NCI-H524 treated with DMSO at 0.1 percent for 48 hours (cell line): ENCODE measurements at regions not wholly inside any gene's neighbourhood (a gene's known extent, or its start where the extent isn't known, plus 50 kb on each side); places are given as distances from the start of the nearest gene placed in this dataset.

Source experiments
- DNase-seq: peaks from one replicate; lab custom pipeline; 2025; lab: John Stamatoyannopoulos, UW

DNA sequence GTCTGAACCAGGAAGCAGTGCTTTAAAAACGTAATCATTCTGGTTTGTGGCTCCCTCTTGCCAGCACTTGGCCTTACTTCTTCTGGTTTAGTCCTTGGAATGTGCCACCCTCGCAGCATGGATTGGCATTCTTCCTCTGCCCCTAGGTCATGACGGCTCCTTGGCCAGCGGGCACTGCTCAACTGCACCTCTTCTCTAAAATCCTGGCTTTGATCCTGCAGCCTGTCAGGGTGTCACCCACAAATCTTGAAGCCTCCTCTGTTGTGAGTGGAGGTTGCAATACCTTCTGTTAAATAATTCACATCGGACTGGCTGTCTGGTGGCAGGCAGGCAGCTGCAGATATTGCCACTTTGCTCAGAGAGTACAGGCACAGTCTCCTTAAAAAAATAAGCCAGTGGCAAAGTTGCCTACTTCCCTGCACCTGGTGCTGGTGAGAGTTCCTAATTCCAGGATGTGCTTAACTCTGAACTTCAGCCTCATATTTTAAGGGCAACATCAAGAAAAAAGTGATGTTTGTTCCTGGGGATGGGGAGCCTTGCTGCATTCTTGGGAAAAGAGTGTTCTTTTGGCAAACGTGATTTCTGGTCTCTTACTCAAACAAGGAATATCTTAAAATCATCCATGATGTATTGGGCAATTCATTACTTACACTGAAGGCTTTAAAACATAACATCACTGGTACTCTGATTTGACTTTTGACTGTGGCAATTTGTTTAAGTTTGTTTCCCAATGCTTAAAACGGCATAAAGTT lies 179.8 kb downstream of the FOXA2 start:
- no peak for DNase-seq

DNA sequence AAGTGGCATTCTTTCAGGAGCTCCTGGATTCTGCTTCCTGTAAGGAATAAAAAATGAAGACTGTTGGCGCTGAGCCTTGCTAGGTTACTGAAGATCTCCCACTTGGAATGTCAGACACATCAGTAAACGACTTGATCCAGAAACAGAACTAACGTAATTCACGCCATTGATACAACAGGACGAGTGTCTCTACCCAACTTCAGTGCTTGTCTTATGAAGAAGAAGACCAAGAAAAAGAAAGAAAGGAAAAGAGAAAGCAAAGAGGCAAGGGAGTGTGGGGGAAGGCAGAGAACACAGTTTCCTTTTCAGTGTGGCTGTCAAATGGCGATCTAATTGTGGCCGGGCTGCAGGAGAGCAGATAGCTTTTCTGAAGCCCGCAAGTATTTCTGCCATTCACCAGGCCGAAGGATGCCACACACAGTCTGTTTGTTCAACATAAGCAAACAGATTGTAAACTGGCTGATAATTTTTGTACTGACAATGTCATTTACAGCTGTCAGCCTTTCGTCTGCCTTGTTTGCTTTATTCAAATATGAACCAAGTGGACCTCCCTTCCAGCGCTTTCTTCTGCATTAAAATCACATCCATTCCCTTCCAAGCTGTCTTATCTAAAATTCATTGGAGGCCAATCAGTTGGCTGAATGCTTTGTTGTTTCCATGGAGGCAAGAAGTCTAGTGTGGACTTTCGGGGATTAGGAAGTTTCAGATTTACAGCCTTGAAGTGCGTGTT lies 180.6 kb downstream of the FOXA2 start:
- DNase-seq: no peak

DNA sequence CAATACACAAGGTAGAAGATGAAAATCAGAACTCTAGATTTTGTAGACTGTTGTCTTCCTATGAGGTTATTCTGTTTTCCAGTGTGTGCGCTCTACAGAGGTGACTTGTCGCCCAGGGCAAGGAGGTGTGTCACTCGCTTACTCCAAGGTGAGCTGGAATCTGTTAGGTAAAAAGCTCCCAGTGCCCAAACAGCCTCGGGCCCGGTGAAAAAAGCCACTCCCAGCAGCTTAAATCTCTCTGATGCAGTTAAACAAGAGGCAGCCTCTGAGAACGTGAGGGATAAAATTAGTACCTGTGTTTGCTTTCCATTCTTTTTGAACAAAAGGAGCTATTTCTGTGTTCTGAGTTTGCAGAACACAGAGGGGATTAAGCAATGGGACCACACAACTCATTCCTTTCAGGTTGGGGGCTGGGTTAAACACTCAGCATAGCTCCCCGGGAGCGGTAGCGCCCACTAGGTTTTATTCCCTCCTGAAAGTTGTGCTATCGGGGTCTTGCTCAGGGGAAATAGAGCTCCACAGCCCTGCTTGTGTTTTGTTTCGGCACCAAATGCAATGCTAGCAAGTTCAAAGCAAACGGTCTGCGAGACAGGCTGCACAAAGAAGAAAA lies 181.2 kb downstream of the FOXA2 start:
- no peak for DNase-seq

DNA sequence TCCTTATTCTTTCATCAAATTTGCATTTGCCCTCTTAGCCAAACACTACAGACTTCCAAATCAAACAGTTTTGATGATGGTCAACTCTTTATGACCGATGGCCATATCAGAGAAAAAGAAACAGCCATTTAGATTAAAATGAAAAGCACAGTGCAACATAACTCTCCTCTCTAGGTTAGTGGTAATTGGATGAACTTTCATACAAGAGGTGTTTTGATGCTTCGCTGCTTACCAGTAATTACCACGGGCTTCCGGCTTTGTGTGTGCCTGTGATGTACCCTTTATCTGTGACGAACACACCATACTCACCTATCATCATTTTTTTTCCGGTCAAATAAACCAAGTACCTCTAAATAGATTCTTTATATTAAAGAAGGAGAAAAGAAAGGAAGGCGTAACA lies 181.8 kb downstream of the FOXA2 start:
- no peak for DNase-seq

DNA sequence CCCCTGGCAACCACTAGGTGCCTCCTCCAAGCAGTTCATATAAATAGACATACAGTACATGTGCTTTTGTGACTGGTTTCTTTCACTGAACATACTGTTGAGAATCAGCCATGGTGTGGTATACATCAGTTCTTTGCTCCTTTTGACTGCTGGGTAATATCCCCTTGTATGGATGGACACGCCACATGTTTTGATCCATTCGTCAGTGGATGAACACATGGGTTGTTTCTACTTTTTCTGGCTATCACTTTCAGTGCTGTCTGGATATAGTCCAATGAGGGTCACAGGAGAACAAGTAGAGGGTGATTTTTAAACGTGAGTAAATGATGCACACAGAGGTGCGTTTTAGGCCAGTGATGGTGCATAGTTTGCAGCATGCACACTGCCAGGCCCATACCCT lies 183.9 kb downstream of the FOXA2 start:
- no peak for DNase-seq

DNA sequence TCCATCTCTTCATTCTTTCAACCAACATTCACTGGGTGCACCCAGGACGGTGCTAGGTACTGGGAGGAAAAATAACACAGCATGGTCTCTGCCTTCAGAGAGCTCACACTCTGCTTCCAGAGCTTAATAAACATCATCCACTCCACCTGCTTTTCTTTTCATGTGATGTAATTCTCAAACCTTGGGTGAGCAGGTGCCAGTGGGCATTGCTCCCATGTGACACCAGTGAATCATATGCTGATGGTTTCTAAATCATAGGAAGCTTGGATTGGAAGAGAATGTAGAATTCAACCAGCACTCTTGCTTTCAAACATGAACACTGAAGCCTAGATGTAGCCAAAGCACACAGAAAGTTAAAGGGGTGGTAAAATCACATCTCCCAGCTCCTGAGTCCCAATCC lies 189.8 kb downstream of the FOXA2 start:
- DNase-seq: no peak

DNA sequence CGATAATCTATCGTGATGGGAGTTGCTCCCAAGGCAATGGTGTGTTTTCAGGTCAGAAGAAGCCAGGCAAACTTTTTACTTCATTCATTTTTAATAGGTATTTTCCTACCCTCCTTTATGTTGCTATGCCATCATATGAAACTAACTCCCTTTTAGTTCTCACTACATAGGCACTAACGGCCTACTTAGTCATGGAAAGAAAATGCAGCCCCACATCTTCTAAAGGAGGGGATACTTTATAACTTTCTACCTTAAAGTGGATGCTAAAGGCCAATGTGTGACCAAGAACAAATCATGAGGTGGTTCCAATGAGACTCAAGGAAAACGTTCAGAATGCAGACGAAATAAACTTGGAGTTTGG lies 193.8 kb downstream of the FOXA2 start:
- no peak for DNase-seq

DNA sequence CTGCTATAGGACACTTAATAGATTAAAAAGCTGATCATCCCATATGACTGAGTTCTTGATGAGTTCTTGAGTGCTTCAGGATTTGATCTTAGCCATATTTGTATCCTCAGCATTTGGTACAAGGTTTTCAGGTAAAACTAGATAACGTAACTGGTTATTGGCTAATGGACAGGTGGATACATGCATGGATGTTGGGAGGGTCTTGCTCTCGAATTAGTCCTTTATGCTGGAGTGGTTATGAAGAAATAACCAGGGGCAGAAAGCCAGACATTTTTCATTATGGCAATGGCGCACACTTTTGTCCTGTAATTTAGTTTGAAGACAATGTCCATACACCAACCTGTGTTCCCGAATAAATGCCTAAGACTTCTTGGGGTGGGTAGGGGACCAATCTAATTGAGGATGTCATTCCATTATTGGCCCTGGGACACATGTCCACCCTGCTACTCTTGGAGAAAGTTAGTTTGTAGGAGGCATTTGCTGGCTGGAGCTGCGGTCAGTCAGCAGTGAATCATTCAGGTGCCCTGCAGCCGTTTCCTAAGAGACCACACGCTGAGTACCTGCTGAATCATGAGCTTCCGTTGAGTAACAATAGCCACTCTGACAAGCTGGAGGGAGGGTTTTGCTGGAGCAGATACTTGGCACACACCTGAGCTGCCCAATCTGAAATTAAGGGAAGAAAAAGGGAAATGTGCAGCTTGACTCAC lies 194.4 kb downstream of the FOXA2 start:
- DNase-seq: no peak

DNA sequence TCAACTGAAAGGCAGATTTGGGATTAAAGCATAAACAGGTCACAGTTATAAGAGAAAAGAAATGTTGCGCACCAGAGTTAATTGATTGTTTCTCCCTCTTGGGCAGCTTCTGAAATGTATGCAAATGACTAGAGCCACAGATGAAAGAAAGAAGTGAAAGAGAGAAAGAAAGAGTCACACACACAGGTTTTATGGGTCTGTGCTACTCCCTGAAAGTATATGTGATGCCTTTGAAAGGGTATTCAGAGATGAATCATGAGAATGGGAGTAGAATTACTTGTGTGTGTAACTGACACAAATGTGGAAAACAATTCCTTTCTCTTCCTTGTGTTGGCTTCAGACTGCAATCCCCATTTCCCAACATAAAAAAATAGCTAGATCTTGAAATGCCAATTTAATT lies 196.9 kb downstream of the FOXA2 start:
- DNase-seq: no peak

DNA sequence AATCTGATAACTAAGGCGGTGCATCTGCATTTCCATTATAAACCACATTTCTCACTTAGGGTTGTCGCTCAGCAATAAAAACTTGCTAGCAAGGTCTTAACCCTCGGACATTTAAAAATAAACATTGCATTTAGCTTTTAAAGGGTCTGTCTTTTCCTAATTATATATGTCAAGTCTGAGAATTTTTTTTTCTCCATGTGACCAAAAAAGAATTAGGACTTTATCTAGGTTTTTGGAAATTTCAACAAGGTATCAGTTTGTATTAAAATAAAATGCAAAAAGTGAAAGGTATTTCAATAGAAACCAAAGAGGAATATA lies 198.1 kb downstream of the FOXA2 start:
- DNase-seq: no peak

DNA sequence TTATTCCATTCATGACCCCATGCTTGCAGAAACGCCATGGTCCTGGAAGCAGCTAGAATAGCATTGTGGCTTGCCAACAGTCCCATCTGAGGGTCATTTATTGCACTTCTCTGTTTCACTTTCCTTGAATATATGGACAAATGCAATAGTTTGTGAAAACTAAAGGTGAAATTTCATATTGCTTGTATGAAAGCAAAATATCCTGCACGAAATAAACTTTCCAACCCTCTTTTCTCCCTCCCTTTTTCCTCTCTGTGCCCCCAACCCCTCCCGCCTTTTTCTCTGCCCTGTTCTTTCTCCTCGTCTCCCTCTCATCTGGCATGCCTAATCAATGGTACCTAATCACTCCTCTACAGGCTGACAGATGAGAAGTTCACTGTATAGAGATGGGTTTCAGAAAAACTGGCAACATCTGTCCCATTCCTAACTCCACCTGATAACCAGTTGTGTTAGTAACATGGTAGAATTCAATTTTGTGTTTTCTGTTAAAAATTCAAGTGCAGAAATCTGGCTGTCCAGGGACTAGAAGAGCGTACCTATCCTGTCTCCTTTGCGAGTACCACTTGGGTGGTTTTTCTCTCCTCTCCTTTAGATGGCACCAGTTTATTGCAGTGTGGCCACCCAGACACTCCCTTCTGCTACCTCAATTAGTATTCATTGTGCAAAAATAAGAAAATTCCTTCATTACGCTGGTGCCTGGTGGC lies 198.6 kb downstream of the FOXA2 start:
- DNase-seq: no peak

DNA sequence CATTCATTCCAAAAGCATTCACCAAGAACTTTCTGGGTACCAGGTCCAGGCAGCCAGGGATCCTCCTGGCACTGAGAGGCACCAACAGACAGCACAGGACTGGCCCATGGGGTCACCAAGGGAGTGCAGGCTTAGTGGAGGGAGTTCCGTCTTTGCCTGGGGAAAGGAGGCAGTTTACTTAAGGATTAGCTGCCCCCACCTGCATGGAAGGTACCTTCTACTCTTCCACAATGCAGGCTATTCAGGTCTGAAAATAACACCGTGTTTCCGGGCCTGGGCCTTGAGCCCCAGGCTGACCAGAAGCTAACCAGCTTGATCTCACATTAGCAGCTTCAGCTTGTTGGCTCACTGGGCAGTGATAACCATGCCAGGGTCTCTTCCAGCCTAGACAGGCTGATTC lies 199.4 kb downstream of the FOXA2 start:
- no peak for DNase-seq

DNA sequence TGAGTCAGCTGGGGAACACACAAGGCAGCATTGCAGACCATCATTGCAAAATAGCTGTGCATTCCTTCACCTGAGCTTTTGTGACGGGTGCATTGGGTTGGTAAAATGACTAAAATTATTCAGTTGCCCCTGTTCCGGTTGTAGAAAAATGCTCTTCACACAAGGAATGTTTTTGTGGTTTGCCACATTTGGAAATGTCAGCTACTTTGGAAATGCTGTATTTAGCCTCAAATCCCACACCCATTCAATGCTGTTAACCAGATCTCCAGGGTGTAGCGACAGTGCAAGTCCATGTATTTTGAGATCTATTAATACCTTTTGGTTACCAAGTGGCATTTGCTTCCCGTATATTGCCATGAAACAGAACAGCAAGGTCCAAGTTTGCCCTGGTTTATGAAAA lies 201.2 kb downstream of the FOXA2 start:
- DNase-seq: no peak

DNA sequence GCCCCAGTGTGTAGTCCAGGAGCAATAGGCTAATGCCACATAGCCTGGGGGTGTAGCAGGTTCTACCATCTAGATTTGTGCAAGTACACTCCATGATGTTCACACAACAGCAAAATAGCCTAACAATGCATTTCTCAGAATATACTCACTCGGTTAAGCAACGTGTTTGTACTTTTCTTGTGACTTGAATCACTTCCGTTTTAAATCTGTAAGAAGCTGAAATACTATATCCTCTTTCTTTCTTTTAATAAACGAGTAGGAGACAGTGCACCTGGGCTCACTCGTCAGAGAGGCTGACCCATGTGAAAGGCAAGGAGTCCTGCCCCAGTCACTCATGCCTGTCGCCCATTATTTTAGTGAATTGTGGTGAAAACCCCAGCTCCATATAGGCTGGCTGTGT lies 201.6 kb downstream of the FOXA2 start:
- DNase-seq: no peak

DNA sequence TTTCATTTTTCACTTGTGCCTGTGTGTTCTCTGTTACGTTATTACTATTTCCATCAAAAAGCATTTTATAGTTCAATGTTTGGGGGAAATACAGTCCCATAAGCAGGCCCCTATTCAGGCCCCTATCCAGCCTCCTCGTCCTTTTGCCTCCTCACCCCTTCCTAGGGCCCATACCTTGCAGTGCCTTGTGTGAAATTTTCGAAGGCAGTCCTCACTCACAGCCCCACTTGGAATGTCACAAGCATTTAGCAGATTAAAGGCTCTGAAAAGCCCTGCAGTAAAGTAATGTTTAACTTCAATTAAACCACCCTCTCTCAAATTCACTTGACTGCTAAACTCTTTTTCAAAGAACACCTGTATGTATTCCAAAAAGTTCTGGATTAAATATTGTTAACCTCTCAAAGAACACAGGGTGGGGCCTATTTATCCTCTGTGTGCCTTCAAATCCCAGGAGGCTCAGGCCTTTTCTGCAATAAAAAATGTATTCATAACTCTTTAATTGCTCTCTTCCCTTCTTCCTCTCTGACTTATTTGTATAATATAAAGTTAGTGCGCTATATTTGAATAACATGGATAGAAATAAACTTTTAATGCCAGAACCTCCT lies 202.5 kb downstream of the FOXA2 start:
- DNase-seq: no peak

DNA sequence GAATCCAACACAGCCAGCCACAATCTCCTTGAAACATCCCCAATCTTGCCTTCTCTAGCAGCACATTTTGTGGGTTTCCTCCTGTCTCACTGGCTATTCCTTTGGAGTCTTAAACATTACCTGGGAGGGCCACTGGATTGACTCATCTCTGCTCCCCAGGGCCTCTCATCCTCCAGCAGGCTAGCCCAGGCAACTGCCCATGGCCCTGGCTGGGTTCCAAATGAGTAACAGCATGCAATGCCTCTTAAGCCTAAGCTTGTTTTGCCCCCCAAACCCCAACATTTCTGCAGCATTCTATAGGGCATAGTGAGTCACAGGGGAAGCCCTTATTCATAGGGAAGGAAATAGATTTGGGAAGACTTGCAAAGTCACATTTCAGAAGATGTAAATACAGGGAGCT lies 204.9 kb downstream of the FOXA2 start:
- no peak for DNase-seq

DNA sequence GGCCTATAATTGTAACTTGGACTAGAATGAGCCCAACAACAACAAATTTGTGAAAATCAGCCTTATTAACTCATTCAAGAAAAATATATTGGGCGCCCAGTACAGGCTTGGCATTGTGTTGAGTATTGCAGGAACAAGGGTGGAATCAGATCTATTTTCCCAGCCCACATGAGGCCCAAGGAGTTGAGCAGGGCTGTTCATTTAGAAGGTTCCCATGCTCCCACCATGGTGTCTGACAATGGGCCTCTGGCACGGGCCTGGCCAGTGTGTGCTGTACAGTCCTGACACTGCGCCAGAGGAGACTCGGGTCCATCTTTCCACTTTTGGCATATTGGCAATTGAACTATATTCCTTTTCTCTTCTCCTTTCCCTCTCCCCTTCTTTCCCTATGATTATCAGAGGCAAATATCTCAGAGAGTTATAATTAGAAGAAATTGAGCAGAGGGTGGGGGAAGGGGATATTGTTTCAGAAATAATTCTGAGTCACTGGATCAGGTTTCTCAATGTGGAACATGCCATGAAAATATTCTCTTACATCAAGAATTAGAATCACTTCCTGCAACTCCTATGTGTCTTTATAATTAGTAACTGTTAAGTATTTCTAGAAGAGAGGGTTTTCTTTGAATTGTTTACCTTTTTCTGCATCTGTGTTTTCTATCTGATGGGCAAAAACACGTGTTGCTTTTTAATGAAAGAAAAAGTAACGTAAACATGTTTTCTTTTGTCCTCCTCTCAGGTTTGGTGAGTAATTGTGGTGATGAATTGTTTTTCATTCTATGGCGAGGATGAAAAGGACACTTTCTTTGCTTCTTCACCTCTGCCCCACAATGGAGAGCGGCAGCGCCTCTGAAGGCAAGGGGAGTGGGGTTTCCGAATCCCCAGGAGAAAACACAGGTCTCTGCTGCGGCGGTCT lies 209.4 kb downstream of the FOXA2 start:
- no peak for DNase-seq

DNA sequence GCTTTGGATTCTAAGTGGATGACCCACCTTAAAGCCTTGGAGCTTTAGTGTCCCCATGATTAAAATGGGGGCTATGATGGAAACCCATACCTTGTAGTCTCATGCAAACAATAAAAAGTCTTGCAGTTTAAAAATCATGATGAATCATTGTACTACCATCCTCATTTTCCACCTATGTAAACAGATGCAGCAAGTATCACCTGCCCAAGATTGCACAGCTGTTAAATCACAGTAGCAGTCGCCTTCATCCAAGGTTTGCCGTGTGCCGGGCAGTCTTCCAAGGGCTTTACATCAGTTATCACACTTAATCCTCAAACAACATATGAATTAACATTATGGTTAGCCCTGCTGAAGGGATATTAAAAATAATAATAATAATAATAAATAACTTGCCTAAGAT lies 210.3 kb downstream of the FOXA2 start:
- no peak for DNase-seq

DNA sequence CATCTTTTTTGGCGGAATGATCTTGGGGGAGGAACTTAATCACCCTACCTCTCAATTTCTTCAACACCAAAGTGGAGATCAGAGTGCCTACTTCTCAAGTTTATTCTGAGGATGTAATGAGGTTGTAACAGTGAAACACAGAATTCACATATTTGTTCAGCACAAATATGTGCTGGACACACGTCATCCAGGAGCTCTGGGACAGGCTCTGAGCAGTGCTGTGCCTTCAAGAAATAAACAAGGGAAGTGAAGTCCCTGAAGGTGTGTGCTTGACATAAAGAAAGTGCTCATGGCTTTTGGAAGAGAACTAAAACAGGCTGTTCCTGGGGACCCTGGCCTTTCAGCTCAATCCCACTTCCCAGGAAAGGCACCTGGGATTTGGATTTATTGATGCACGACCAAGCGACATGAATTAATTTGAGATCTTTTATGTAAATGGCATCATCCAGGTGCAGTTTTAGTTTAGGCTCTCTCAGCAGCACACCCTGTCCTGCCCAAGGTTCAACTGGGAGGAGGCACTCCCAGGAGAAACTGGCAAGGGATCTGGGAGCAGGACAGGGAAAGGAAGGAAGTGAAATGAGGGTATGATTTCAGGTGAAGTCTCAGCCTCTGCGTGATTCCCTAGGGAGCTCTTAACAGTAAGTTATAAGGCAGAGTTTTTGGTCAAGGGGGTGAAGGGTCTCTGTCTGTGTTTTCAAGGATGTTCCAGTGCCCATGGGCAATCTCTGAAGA lies 211.0 kb downstream of the FOXA2 start:
- no peak for DNase-seq

DNA sequence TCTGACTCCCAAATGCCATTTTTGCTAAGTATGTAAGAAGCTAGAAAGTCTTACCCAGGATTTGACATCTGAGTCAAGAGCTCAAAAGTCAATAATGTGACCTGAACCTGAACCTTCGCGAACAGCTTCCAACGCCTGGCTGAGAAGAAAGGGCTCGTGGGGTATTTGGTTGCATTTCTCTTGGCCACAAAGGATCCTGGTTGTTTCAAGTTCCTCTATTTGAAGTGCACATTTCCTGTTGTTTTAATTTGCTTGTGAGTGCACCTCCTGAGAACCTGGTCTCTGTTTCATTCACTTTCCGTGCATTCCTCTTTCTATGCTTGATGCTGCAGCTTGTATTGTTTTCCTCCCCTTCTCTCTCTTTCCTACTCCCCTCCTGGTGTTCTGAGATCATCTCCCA lies 212.5 kb downstream of the FOXA2 start:
- no peak for DNase-seq
